ENCODE measurements at regions not wholly inside any gene's neighbourhood (a gene's known extent, or its start where the extent isn't known, plus 50 kb on each side); places are given as distances from the start of the nearest gene placed in this dataset.
A peak's percentile ranks its signal among the peaks of the same experiment; 100 is the strongest.

- no peak for DNase-seq
- intact Hi-C loops (cut with DNase I): no loop called here
- peak in 1 of 2 donors; percentile 31 for ATAC-seq
Measured at GRCh38 chr16:14364386-14365199, 265.5 kb downstream of the PARN start.

- intact Hi-C loops (cut with DNase I): no loop called here
- peak in 1 of 2 donors; percentile 9 for ATAC-seq
- DNase-seq: no peak
Measured at GRCh38 chr16:14364112-14364385, 266.0 kb downstream of the PARN start.

GRCh38 chr16:14362774-14363371 lies 267.2 kb downstream of the PARN start:
- ATAC-seq: no peak
- intact Hi-C loops (cut with DNase I): no loop called here

GRCh38 chr16:14360326-14361037 lies 269.6 kb downstream of the PARN start:
- intact Hi-C loops (cut with DNase I): no loop called here
- DNase-seq (no peak), ATAC-seq (no peak)

More at GRCh38 chr16:14362774-14363371, 267.2 kb downstream of the PARN start:
- DNase-seq: no peak

GRCh38 chr16:14358697-14359305 lies 271.3 kb downstream of the PARN start:
- ATAC-seq (peak; percentile 76 to 85), DNase-seq (no peak)
- intact Hi-C loops (cut with DNase I): no loop called here

GRCh38 chr16:14357328-14357727 lies 272.7 kb downstream of the PARN start:
- no peak for DNase-seq
- intact Hi-C loops (cut with DNase I): no loop called here
- no peak for ATAC-seq

GRCh38 chr16:14356064-14356463 lies 274.0 kb downstream of the PARN start:
- intact Hi-C loops (cut with DNase I): no loop called here
- DNase-seq: no peak
- ATAC-seq: no peak

GRCh38 chr16:14354561-14355351 lies 275.3 kb downstream of the PARN start:
- intact Hi-C loops (cut with DNase I): no loop called here
- peak; percentile 45 to 52 for ATAC-seq
- no peak for DNase-seq

GRCh38 chr16:14353340-14353739 lies 276.7 kb downstream of the PARN start:
- intact Hi-C loops (cut with DNase I): no loop called here
- DNase-seq (no peak), ATAC-seq (no peak)

- DNase-seq: no peak
- intact Hi-C loops (cut with DNase I): no loop called here
- no peak for ATAC-seq
Measured at GRCh38 chr16:14351647-14352046, 278.4 kb downstream of the PARN start.

- intact Hi-C loops (cut with DNase I): no loop called here
- DNase-seq (no peak), ATAC-seq (no peak)
Measured at GRCh38 chr16:14350626-14351025, 279.4 kb downstream of the PARN start.

GRCh38 chr16:14350081-14350480 lies 279.0 kb downstream of the MRTFB start:
- DNase-seq (no peak), ATAC-seq (no peak)
- intact Hi-C loops (cut with DNase I): no loop called here

- ATAC-seq: peak; percentile 86 to 95
- DNase-seq: peak; percentile 55
- intact Hi-C loops (cut with DNase I): no loop called here
Measured at GRCh38 chr16:14347706-14348105, 276.6 kb downstream of the MRTFB start.

- ATAC-seq (no peak), DNase-seq (no peak)
- intact Hi-C loops (cut with DNase I): no loop called here
Measured at GRCh38 chr16:14346278-14347142, 275.4 kb downstream of the MRTFB start.

- ATAC-seq (peak in 1 of 2 donors; percentile 50), DNase-seq (no peak)
- intact Hi-C loops (cut with DNase I): no loop called here
Measured at GRCh38 chr16:14345512-14346115, 274.5 kb downstream of the MRTFB start.

GRCh38 chr16:14344945-14345344 lies 273.8 kb downstream of the MRTFB start:
- intact Hi-C loops (cut with DNase I): no loop called here
- ATAC-seq: no peak

GRCh38 chr16:14344292-14344691 lies 273.2 kb downstream of the MRTFB start:
- no peak for DNase-seq
- no peak for ATAC-seq
- intact Hi-C loops (cut with DNase I): no loop called here

More at GRCh38 chr16:14344945-14345344, 273.8 kb downstream of the MRTFB start:
- DNase-seq: no peak
